ENCODE measurements at regions not wholly inside any gene's neighbourhood (a gene's known extent, or its start where the extent isn't known, plus 50 kb on each side); places are given as distances from the start of the nearest gene placed in this dataset.

DNA sequence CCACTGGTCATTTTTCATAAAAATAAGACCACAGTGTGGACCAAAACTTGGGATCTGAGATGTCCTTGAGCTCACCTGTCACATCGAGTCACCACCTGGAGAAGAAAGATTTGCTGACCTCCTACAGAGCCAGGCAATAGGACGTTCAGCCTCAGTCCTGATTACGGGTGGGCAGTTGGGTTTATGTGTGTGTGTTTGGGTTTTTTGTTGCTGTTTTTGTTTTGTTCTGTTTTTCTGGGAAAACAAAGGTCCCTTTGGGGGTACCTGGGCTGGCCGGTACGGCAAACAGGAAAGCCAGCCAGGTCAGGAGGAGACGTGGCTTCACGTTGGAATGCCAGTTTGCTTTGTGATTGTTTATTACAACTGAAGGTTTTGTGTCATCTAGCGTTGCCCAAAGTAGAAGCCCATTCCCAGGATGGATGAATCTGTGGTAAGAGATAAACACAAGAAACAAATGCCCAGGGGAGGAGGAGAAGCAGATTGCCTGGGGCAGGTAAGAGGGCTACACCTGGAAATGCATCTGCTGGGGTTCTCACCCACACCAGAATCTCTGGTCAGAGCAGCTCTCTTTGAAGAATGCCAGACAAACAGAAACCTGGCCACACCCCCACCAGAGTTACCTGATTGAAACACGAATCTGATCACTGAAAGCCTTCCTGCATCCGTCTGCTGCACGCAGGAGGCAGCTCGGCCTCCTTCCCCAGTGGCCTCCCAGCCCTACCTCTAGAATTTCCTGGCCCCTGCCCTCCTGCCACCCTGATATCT lies 100.1 kb upstream of the DIO3 start:
- no peak for DNase-seq (ENCODE audit: low spot score)
- no peak for FAIRE-seq

DNA sequence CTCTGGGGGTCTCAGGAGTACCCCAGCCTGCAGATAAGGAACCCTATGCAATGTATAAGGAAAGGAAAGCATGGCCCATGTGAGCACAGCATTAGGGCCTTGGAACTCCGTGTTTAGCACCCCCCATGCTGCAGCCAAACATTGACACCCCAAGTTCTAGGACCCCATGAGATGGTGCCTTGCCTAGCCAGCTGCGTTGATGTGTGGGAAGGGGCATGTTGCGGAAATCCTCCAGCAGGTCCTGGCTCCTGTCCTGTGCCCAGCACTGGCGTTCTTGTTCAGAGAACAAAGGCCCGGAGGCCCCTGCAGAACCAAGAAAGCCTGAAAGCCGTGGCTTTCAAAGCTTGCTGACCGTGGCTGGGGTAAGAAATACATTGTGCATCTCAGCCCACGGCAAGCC lies 99.4 kb upstream of the DIO3 start:
- no peak for DNase-seq (ENCODE audit: low spot score)
- FAIRE-seq = no peak

DNA sequence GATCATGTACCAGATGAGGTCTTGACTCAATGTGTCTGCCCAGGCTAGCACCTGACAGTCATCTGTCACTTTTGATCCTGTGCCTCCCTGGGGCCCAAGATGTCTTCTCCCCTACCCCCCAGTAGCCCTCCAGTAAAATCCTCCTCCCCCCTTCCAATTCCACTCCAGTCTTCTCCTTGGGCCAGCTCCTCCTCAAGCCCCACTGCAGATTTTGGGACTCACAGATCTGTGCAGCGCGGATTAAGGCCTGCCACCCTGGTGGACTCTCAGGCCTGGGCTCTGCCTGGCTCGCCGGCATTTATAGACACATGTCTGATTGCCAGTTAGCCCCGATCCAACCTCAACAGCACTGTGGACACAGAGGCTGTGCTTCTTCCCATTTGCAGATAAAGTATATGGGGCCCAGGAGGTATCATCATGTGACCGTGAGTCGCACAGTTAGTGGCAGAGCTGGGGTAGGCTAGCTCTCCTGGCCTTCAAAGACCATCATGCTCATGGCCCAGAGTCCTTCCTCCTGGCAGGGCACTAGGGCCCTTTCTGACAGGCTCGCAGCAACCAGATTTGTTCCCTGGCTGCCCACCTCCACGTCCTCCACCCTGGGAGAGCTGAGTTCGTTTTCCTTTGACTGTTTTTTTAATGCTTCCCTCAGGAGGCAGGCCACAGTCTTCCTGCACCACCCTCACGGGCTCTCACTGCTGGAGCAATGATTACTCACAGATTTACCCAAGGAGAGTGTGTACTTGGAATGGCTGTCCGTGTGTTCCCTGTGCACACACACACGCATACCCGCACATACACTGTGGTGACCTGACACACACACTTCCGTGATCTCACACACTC lies 98.3 kb upstream of the DIO3 start:
- no peak for DNase-seq (ENCODE audit: low spot score)
- FAIRE-seq = no peak

DNA sequence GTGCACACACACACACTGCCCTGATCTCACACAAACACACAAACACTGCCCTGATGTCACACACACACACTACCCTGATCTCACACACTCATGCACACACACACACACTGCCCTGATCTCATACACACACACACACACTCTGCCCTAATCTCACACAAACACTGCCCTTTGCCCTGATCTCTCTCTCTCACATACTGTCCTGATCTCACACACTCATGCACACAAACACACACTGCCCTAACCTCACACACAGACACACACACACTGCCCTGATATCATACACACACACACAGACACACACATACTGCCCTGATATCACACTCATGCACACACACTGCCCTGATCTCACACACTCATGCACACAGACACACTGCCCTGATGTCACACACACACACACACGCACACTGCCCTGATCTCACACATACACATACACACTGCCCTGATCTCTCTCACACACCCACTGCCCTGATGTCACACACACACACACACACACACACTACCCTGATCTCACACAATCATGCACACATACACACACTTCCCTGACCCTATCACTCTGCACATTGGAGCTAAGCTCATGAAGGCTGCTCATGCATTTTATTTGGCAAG lies 97.6 kb upstream of the DIO3 start:
- no peak for FAIRE-seq
- no peak for DNase-seq (ENCODE audit: low spot score)

DNA sequence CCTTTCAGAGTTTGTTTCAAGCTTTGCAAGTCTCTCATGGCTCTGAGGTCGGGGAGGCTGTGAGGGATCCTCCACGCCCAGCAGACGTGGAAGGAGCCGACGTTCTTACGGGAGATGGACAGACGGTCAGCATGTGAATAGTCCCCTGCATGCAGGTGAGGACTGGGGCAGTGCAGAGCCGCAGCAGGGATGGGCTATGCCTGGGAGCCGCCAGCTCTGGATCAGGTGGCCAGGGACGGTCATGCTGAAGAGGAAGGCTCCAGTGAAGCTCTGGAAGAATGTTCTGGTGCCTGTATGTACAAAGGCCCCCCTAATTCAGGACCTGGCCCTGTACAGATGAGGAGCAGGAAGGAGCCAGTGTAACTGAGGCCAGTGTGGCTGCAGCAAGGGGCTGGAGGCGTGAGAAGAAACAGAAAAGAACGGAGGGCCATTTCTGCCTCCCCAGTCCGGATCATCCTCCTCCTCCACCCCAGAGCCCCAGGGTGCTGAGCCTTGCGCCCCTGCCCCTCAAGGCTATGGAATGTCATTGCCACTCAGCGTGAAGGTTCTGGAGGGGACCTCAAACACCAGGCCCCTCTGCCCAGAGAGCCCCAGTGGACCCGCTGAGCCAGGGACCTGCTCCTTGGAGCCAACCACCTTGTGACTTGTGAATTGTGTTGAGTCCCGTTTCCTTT lies 96.8 kb upstream of the DIO3 start:
- DNase-seq (ENCODE audit: low spot score) = no peak
- FAIRE-seq = no peak

DNA sequence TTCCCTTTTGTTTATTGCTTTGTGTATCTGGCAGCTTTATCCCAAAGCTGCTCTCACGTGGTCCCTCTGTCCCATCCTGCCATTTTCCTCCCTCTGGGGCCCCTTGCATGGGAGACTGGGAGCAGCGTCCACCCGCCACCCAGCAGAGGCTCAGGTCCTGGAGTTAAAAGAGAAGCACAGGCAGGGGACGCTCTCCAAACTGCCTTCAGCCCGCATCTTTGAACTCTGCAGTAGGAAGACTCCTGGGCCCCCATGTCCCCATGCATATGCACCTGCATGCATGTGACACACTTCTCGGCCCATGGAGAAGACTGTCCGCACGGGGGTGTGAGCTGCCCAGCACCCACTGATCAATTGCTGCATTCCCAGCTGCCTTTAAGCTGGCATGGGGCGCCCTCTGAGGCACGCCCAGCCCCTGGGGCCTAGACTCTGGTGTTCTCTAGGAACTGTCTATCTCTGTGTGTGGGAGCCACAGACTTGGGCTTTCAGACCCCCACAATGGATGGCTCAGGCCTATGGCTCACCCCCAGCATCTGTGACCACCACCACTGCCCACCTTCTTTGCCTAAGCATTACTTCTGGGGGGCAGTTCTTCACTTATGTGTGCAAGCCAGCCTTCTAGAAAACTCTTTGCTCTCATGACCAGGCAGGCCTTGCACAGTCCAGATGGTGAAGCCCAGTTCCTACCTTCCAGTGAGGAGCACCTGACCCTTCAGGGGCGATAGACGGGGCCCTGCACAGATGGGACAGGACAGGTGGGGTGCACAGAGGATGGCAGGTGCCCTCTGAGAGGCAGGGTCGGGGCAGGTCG lies 96.1 kb upstream of the DIO3 start:
- no peak for DNase-seq (ENCODE audit: low spot score)
- FAIRE-seq = no peak

DNA sequence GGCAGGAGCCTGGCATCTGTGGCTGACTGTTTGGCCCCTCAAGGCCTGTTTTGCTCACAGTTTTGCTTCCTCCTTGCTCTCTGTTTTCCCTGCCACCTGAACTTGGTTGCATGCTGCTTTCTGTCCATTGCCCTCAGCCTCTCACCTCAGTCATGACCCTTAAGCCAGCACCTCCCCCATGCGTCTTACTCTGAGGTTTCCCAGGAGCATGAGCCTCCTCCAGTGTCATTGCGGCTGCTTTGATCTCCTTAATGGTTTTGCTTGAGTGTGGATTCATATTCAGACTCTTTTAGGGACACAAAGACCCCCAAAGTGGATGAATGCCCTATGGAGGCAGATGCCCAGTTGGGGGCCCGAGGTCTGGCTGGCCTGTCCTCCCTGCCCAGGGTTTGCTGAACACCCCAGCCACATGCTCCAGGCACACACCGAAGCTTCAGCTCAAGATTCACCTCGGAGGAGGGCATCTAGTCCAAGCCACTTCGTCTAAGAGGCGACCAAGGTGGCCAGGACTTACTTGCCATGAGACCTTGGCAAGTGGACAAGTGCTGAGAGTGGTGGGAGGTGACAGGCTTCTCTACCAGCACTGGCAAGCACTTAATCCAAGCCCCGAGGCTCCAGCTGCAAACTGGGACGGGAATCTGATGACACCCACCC lies 95.4 kb upstream of the DIO3 start:
- DNase-seq (ENCODE audit: low spot score) = no peak
- no peak for FAIRE-seq

DNA sequence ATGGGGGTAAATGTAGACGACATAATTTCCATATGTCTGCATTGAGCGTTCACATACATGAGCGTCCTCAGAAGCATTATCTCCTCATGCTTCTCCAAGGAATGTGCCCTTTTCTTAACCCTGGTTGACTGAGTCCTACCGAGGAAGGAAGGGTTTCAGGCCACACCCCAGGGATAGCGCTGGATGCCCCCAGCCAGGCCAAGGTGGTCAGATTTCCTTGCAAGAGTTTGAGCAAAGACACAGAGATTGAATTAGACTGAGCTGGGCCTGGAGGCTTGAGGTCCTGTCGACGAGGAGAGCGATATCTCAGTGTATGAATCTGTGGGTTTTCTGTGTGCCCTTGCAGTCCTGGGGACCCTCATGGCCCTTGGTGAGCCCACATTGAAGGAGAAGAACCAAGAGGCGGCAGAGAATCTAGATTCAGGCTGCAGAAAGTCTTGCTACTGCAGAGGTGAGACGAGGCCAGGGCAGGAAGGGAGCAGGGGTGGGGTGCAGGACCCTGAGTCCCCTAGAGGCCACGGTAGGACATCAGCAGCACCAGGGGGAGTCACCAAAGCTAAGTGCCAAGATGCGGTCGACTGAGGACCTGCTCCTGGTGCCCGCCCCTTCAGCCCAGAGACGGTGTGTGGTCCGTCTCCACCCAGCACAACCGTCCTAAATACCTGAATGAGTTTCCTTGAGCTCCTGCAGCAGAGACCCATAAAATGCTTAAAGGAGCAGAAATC lies 94.7 kb upstream of the DIO3 start:
- DNase-seq (ENCODE audit: low spot score) = no peak
- FAIRE-seq = no peak

DNA sequence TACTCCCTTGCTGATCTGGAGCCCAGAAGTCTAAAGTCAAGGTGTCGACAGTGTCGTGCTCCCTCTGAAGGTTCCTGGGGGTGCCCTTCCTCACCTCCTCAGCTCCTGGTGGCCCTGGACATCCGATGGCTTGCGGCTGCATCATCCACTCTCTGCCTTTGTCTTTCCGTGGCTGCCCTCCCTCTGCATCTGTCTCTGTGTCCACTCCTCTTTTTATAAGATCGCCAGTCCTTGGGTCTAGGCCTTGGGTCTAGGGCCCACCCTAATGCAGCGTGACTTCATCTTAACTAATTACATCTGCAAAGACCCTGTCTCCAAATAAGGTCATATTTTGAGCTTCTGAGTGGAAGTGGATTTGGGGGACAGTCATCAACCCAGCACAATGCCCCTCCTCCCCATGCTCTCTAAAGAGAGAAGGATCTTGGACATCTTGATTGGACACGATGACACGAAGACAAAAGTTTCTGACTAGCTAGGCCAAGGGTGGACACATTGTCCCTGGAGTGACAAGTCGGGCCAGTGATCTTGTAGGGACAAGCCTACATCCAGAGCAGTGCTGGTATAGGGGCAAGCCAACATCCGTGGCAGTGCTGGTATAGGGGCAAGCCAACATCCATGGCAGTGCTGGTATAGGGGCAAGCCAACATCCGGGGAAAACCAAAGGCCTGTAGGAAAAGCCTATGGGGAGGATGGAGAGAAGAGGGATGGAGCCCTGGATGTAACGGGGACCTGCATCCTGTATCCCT lies 93.9 kb upstream of the DIO3 start:
- FAIRE-seq (no peak), DNase-seq (ENCODE audit: low spot score) (no peak)

DNA sequence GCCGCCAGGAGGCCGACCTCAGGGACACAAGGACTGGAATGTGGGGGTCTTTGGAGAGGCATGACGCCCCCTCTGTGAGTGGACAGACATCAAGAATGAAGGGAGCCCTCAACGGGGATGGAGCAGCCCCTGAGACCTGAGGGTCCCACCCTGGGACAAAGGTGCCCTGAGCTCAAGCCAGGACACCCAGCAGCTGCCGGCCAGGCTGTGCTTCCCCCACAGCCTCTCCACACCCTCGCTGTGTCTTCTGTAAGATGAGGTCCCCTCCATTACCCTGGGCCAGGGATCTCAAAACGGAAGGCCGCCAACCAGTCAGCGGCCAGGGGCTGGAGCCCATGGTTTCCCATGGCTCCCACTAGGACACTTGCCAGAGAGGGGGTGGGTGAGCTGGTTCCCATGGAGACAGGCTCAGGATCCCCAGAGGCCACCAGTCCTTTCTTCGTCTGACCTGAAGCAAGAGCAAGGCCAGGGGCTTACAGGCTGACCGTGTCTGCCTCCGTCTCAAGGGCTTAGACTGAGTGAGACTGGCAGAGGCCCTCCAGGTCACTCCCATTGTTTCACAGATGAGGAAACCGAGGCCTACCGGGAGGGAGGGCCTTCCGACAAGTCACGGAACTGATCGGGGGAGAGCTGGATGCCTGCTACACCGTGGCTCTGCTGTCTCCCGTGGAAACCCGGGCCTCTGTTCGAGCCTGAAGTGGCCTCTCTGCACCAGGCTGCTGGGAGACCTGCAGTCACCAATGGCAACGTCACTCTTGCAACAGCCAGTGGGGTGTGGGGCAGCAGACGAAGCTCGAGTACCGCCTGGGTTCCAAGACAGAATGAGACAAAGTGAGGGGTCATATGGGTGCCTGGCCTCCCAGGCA lies 91.7 kb upstream of the DIO3 start:
- no peak for FAIRE-seq
- no peak for DNase-seq (ENCODE audit: low spot score)

DNA sequence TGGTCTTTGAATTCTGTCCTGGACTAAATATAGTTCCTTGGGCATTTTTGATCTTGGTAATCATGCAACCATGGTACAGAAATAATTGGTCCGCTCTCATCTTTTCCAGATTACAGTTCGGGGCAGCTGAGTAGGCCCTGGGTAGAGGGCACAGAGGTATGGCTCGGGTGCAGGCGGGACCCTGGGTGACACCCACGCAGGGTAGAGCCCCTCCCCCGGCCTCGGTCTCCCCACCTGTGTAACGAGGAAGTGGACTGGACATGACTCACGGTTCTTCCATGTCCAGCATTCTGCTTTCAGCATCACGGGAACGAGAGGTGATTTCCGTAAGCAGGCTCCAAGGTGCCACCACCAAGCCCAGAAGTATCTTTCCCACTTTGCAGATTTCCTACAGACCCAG lies 91.0 kb upstream of the DIO3 start:
- no peak for DNase-seq (ENCODE audit: low spot score)
- no peak for FAIRE-seq

DNA sequence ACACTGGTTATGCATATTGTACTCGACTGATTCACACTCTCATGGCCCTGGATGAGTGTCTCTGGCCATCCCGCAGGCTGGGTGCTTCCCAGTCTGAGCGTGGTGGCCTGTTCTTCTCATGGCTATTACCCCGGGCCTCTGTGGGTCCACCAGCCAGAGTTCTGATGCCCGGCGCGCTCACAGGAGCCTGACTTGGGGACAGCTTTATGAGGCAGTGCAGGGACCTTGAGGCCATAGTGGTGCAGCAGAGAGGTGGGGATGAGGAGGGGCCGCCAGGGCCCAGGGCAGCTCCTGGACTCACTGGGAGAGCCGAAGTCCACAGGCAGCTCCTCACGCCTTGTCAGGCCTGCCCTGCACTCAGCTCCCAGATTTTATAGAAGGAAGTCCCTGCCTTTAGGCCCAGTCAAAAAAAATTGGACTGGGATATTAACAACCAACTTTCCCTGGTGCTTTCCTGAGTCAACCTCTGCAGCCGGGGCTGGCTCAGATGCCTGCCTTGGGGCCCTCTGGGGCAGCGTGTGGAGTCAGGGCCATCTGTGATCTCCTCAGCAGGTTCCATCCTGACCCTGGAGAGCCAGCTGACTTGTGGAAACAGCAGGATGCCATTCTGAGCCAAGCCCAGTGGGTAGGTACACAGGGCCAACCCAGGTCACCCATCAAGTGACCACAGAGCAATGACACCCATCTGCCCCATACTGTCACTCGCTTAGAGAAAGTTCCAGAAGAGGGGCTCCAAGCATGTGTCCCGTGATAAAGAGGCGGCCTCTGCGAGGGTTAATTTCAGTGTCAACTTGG lies 89.4 kb upstream of the DIO3 start:
- DNase-seq (ENCODE audit: low spot score) (no peak), FAIRE-seq (no peak)

DNA sequence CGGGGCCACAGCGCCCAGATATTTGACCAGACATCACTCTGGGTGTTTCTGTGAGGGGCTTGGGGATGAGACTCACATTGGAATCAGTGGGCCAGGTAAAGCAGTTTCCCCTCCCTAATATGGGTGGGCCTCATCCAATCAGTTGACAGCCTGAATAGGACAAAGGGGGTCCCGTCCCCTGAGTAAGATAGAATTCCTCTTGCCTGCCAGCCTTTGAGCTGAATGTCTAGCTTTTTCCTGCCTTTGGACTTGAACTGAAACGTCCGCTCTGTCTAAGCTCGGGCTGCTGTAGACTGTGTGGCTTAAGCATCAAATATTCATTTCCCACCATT lies 88.8 kb upstream of the DIO3 start:
- no peak for DNase-seq (ENCODE audit: low spot score)
- no peak for FAIRE-seq

DNA sequence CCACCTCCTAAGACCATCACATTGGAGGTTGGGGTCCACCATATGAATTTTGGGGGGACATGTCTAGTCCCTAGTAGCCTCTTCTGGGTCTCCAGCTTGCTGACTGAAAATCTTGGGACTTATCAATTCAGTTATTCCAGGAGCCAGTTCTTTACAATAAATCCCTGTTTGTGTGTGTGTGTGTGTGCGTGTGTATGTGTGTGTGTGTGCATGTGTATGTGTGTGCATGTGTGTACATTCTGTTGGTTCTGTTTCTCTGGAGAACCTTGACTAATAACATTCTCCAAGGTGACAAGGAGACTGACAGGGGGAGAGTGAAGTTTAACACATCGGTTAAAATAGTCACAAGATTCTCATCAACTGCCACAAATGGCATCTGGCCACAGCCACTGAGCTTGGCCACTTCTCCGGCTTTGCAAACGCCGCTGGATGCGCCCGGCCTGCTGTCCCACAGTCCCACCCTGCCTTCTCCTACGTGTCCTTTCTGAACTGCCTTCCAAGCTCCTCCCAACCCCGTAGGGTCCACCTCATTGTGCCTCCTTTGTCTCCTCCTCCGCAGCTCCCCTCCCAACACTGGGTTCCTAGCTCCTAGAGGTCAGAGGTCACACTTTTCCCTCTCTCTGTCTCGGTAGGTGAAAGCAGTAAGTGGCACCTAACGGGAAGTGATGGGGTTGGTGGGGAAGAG lies 88.1 kb upstream of the DIO3 start:
- FAIRE-seq = no peak
- no peak for DNase-seq (ENCODE audit: low spot score)

DNA sequence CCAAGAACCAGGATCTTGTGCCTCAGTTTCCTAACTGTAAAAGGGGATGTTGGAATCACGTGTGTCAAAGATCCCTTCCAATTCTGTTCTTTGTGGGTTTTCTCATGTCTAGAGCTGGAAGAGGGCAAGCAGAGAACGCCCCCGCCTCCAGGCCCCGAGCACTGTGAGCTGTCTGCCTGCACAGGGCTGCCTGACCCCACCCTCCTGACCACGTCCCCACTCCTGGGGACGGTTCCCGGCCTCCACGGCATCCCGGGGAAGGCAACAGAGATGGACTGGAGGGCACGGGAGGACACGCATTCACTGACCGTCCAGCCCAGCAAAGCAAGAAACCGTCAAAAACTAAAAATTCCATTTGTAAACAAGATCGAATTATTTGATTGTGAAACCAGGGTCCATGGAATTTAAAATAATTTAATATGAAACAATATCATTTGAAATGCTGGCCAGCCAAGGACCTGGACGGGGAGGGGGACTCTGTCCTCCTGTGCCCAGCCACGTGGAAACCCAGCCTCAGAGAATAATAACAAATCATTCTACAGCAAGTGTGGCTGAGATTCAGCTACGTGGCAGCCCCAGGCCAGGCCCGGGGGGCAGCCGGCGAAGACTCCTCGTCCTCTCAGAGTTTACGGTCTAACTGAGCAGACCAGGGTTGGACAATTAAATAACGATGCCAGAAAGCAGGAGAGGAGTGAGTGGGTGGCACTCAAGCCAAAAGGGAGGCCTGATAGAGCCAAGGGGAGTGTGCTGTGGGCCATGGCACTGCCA lies 87.3 kb upstream of the DIO3 start:
- DNase-seq (ENCODE audit: low spot score) (no peak), FAIRE-seq (no peak)
